Transverse colon (tissue), 4 donors: ENCODE measurements at regions not wholly inside any gene's neighbourhood (a gene's known extent, or its start where the extent isn't known, plus 50 kb on each side); places are given as distances from the start of the nearest gene placed in this dataset.

ENCODE experiments used
- CTCF ChIP-seq, 5 experiments: fragments of 200-600 bp in 3 of 5; fragments of 450-650 bp in 2 of 5; sonication (generic) in 3 of 5; IDR thresholded peaks; 1 replicate in 2 of 5; 2 replicates in 3 of 5; pipeline ENCODE4 v1.5.1; 2016 to 2017; ENCODE audit warnings: antibody characterized with exemption in 5 of 5, inconsistent platforms in 3 of 5, mild to moderate bottlenecking in 2 of 5, moderate library complexity in 1 of 5
- POLR2AphosphoS5 ChIP-seq, 3 donors: sonication (generic); formaldehyde crosslinking; IDR thresholded peaks; one replicate each; pipeline ENCODE4 v1.6.1; 2016; ENCODE audit warnings: antibody characterized with exemption in 3 of 3

- no peak for TF ChIP-seq CTCF (IDR thresholded peaks at IDR 0.05)
- no peak for TF ChIP-seq POLR2AphosphoS5 (IDR thresholded peaks at IDR 0.05)
Measured at GRCh38 chr5:58378613-58379390, 81.1 kb downstream of the PLK2 start.
